ENCODE measurements at regions not wholly inside any gene's neighbourhood (a gene's known extent, or its start where the extent isn't known, plus 50 kb on each side); places are given as distances from the start of the nearest gene placed in this dataset.

GRCh38 chr14:42311876-42312275, 705.2 kb downstream of the LRFN5 start:
- TF ChIP-seq CTCF (conservative IDR thresholded peaks at IDR 0.05) = no peak
- H3K36me3 Mint-ChIP-seq (ENCODE audit: low read depth) = peaks cover 14% of the 10 kb centered on the region
- peaks cover 13% of the 10 kb centered on the region for H3K9me3 Mint-ChIP-seq
- no peak overlapping the region for H3K4me3 Mint-ChIP-seq
- peaks cover 27% of the 10 kb centered on the region for H3K4me1 Mint-ChIP-seq
- H3K27ac Mint-ChIP-seq (ENCODE audit: unreplicated experiment) = no peak overlapping the region
- no peak for DNase-seq (ENCODE audit: low read depth, low spot score)
- H3K27me3 Mint-ChIP-seq (ENCODE audit: low read depth) = no peaks in the 10 kb centered on the region

GRCh38 chr14:42307239-42307825, 700.7 kb downstream of the LRFN5 start:
- no peaks in the 10 kb centered on the region for H3K27me3 Mint-ChIP-seq (ENCODE audit: low read depth)
- H3K9me3 Mint-ChIP-seq = peaks cover 16% of the 10 kb centered on the region
- H3K36me3 Mint-ChIP-seq (ENCODE audit: low read depth) = peaks cover 17% of the 10 kb centered on the region
- TF ChIP-seq CTCF (conservative IDR thresholded peaks at IDR 0.05) = no peak
- H3K27ac Mint-ChIP-seq (ENCODE audit: unreplicated experiment) = no peak overlapping the region
- H3K4me3 Mint-ChIP-seq = no peak overlapping the region
- no peak for DNase-seq (ENCODE audit: low read depth, low spot score)
- peaks cover 2% of the 10 kb centered on the region for H3K4me1 Mint-ChIP-seq

- no peaks in the 10 kb centered on the region for H3K27me3 Mint-ChIP-seq (ENCODE audit: low read depth)
- H3K9me3 Mint-ChIP-seq = peaks cover 8% of the 10 kb centered on the region
- H3K4me3 Mint-ChIP-seq = no peak overlapping the region
- H3K27ac Mint-ChIP-seq (ENCODE audit: unreplicated experiment) = no peak overlapping the region
- no peaks in the 10 kb centered on the region for H3K4me1 Mint-ChIP-seq
- peaks cover 2% of the 10 kb centered on the region for H3K36me3 Mint-ChIP-seq (ENCODE audit: low read depth)
- no peak for TF ChIP-seq CTCF (conservative IDR thresholded peaks at IDR 0.05)
- no peak for DNase-seq (ENCODE audit: low read depth, low spot score)
Observed at GRCh38 chr14:42299692-42300091, 693.0 kb downstream of the LRFN5 start.

- no peak for TF ChIP-seq CTCF (conservative IDR thresholded peaks at IDR 0.05)
- no peaks in the 10 kb centered on the region for H3K36me3 Mint-ChIP-seq (ENCODE audit: low read depth)
- no peak overlapping the region for H3K27ac Mint-ChIP-seq (ENCODE audit: unreplicated experiment)
- no peaks in the 10 kb centered on the region for H3K27me3 Mint-ChIP-seq (ENCODE audit: low read depth)
- peaks cover 5% of the 10 kb centered on the region for H3K9me3 Mint-ChIP-seq
- H3K4me3 Mint-ChIP-seq = no peak overlapping the region
- no peak for DNase-seq (ENCODE audit: low read depth, low spot score)
- no peaks in the 10 kb centered on the region for H3K4me1 Mint-ChIP-seq
Observed at GRCh38 chr14:42293180-42293579, 686.5 kb downstream of the LRFN5 start.

GRCh38 chr14:42277840-42278239, 671.2 kb downstream of the LRFN5 start:
- no peak for TF ChIP-seq CTCF (conservative IDR thresholded peaks at IDR 0.05)
- H3K4me3 Mint-ChIP-seq = no peak overlapping the region
- H3K4me1 Mint-ChIP-seq = no peaks in the 10 kb centered on the region
- no peaks in the 10 kb centered on the region for H3K9me3 Mint-ChIP-seq
- no peak overlapping the region for H3K27ac Mint-ChIP-seq (ENCODE audit: unreplicated experiment)
- no peaks in the 10 kb centered on the region for H3K36me3 Mint-ChIP-seq (ENCODE audit: low read depth)
- no peaks in the 10 kb centered on the region for H3K27me3 Mint-ChIP-seq (ENCODE audit: low read depth)
- no peak for DNase-seq (ENCODE audit: low read depth, low spot score)

Measured in neural crest cell (in vitro differentiated cells).